OCI-LY7 (cell line): ENCODE measurements at regions not wholly inside any gene's neighbourhood (a gene's known extent, or its start where the extent isn't known, plus 50 kb on each side); places are given as distances from the start of the nearest gene placed in this dataset.

Experiments
- BruUV-seq: library from RNA; stranded (reverse); fragments of 400-500 nt; replicated peaks from 2 replicates; lab custom pipeline; 2021; lab: Mats Ljungman, UMichigan
- CTCF ChIA-PET: fragments of 300-600 bp; sonication (Branson Sonifier 250); formaldehyde crosslinking; loops from one replicate; lab custom pipeline; 2022; ENCODE audit warnings: antibody characterized with exemption; ENCODE audit not compliant: unreplicated experiment; lab: Charles Lee
- POLR2A ChIA-PET: fragments of 300-600 bp; sonication (Branson Sonifier 250); formaldehyde crosslinking; loops from one replicate; lab custom pipeline; 2022; ENCODE audit warnings: antibody characterized with exemption; lab: Charles Lee
- DNase-seq: peaks from one replicate; pipeline ENCODE4 v3.0.0-alpha.2; 2015; ENCODE audit warnings: low spot score
- H2AFZ ChIP-seq: fragments of 200-600 bp; sonication (generic), shearing (Covaris generic); 2 replicates; pipeline ENCODE4 v1.6.1; 2014; ENCODE audit warnings: mild to moderate bottlenecking, antibody characterized with exemption, low read length, moderate library complexity
- H3K27ac ChIP-seq: fragments of 200-600 bp; sonication (generic); 2 replicates; pipeline ENCODE4 v1.5.1; 2014; ENCODE audit warnings: mixed run types, low read depth, mild to moderate bottlenecking, moderate library complexity, low read length, inconsistent platforms; ENCODE audit not compliant: poor library complexity, severe bottlenecking
- H3K36me3 ChIP-seq: fragments of 200-600 bp; sonication (generic); 2 replicates; pipeline ENCODE4 v1.6.1; 2014; ENCODE audit warnings: mild to moderate bottlenecking, antibody characterized with exemption, low read length, moderate library complexity, mixed read lengths; ENCODE audit not compliant: insufficient read depth
- H3K4me1 ChIP-seq: fragments of 200-600 bp; sonication (generic); 2 replicates; pipeline ENCODE4 v1.5.1; 2014; ENCODE audit warnings: mild to moderate bottlenecking, low read length; ENCODE audit not compliant: insufficient read depth, poor library complexity, severe bottlenecking
- H3K4me2 ChIP-seq: fragments of 200-600 bp; sonication (generic); 2 replicates; pipeline ENCODE4 v1.6.1; 2014; ENCODE audit warnings: mild to moderate bottlenecking, low read length
- H3K4me3 ChIP-seq: fragments of 200-600 bp; sonication (generic); 2 replicates; pipeline ENCODE4 v1.5.1; 2014; ENCODE audit warnings: mild to moderate bottlenecking, low read depth, low read length; ENCODE audit not compliant: poor library complexity, severe bottlenecking
- H3K79me2 ChIP-seq: fragments of 200-600 bp; sonication (generic); 2 replicates; pipeline ENCODE4 v1.6.1; 2016; ENCODE audit warnings: low read depth, mild to moderate bottlenecking, low read length, moderate library complexity, mixed read lengths; ENCODE audit not compliant: insufficient read depth
- H3K9me2 ChIP-seq: fragments of 200-600 bp; sonication (generic); 2 replicates; pipeline ENCODE4 v1.6.1; 2016; ENCODE audit warnings: mild to moderate bottlenecking, low read length, mixed read lengths; ENCODE audit not compliant: insufficient read depth
- H3K9me3 ChIP-seq: fragments of 200-600 bp; sonication (generic); 2 replicates; pipeline ENCODE4 v1.6.1; 2014; ENCODE audit warnings: mild to moderate bottlenecking, mixed run types, low read length, mixed read lengths
- H4K20me1 ChIP-seq: fragments of 200-600 bp; sonication (generic); 2 replicates; pipeline ENCODE4 v1.6.1; 2014; ENCODE audit warnings: mild to moderate bottlenecking, antibody characterized with exemption, low read length, moderate library complexity, mixed read lengths; ENCODE audit not compliant: insufficient read depth
- CTCF ChIP-seq: fragments of 200-600 bp; sonication (generic); conservative IDR thresholded peaks from 2 replicates; pipeline ENCODE4 v1.5.1; 2014; ENCODE audit warnings: mild to moderate bottlenecking, antibody characterized with exemption, low read length, moderate library complexity, mixed read lengths
- EZH2phosphoT487 ChIP-seq: fragments of 200-600 bp; sonication (generic); IDR thresholded peaks from 2 replicates; pipeline ENCODE4 v1.6.1; 2018; ENCODE audit warnings: low read depth, borderline replicate concordance, mild to moderate bottlenecking, mixed run types, antibody characterized with exemption, low read length, moderate library complexity, mixed read lengths
- intact Hi-C: fragments of 100-400 bp; cut with micrococcal nuclease; formaldehyde crosslinking; loops from one replicate; pipeline ENCODE4 v1.10.0; 2022; ENCODE audit not compliant: unreplicated experiment

- H3K9me3 ChIP-seq: no peaks in the 10 kb centered on the region
- no peaks in the 10 kb centered on the region for H4K20me1 ChIP-seq
- H2AFZ ChIP-seq: no peak overlapping the region
- ChIA-PET CTCF (no interaction called here), POLR2A (no interaction called here)
- no peaks in the 10 kb centered on the region for H3K4me1 ChIP-seq
- H3K36me3 ChIP-seq: no peaks in the 10 kb centered on the region
- no peaks in the 10 kb centered on the region for H3K79me2 ChIP-seq
- no peak overlapping the region for H3K27ac ChIP-seq
- no peak for TF ChIP-seq EZH2phosphoT487
- TF ChIP-seq CTCF: no peak
- H3K9me2 ChIP-seq: no peaks in the 10 kb centered on the region
- H3K4me3 ChIP-seq: no peak overlapping the region
- no TSS peak for BruUV-seq
- intact Hi-C loops: no loop called here
- H3K4me2 ChIP-seq: no peak overlapping the region
- no peak for DNase-seq
Measured at GRCh38 chr7:156113731-156114130, 301.5 kb upstream of the SHH start.

GRCh38 chr7:156109988-156110387 is 297.7 kb upstream of the SHH start:
- Histone ChIP-seq H3K9me3 (no peaks in the 10 kb centered on the region), H3K36me3 (no peaks in the 10 kb centered on the region), H3K4me1 (no peaks in the 10 kb centered on the region), H2AFZ (no peak overlapping the region), H3K79me2 (no peaks in the 10 kb centered on the region), H3K4me2 (no peak overlapping the region), H3K27ac (no peak overlapping the region), H4K20me1 (no peaks in the 10 kb centered on the region), H3K4me3 (no peak overlapping the region), H3K9me2 (no peaks in the 10 kb centered on the region)
- intact Hi-C loops: no loop called here
- no peak for DNase-seq
- CTCF ChIA-PET: no interaction called here
- POLR2A ChIA-PET: no interaction called here
- BruUV-seq: no TSS peak
- TF ChIP-seq EZH2phosphoT487: no peak

- H3K36me3 ChIP-seq: no peaks in the 10 kb centered on the region
- no peaks in the 10 kb centered on the region for H3K9me2 ChIP-seq
- BruUV-seq: no TSS peak
- intact Hi-C loops: no loop called here
- H3K27ac ChIP-seq: no peak overlapping the region
- H3K9me3 ChIP-seq: no peaks in the 10 kb centered on the region
- TF ChIP-seq CTCF (no peak), EZH2phosphoT487 (no peak)
- no peaks in the 10 kb centered on the region for H3K79me2 ChIP-seq
- no peak for DNase-seq
- no peak overlapping the region for H3K4me3 ChIP-seq
- no peaks in the 10 kb centered on the region for H3K4me1 ChIP-seq
- no peaks in the 10 kb centered on the region for H4K20me1 ChIP-seq
- ChIA-PET POLR2A (no interaction called here), CTCF (no interaction called here)
- no peak overlapping the region for H3K4me2 ChIP-seq
- no peak overlapping the region for H2AFZ ChIP-seq
Measured at GRCh38 chr7:156109076-156109475, 296.8 kb upstream of the SHH start.
